HG03108 (cell line): ENCODE measurements at regions not wholly inside any gene's neighbourhood (a gene's known extent, or its start where the extent isn't known, plus 50 kb on each side); places are given as distances from the start of the nearest gene placed in this dataset.

Experiments
- ATAC-seq: cut with Tn5 transposase; IDR thresholded peaks from one replicate; pipeline ENCODE4 v1.9.1; 2021; ENCODE audit warnings: moderate library complexity; ENCODE audit not compliant: unreplicated experiment

- ATAC-seq, result no peak
These were observed 119.8 kb upstream of the TLE3 start for GRCh38 chr15:70217226-70218160.

- ATAC-seq, result no peak
These were observed 118.2 kb upstream of the TLE3 start for GRCh38 chr15:70215951-70216350.

- no peak for ATAC-seq
These were observed 117.4 kb upstream of the TLE3 start for GRCh38 chr15:70214941-70215635.

GRCh38 chr15:70214276-70214675, 116.6 kb upstream of the TLE3 start:
- ATAC-seq, result no peak

- ATAC-seq, result no peak
These were observed 116.1 kb upstream of the TLE3 start for GRCh38 chr15:70213794-70214193.

GRCh38 chr15:70212963-70213315, 115.2 kb upstream of the TLE3 start:
- ATAC-seq, result no peak

- no peak for ATAC-seq
These were observed 114.7 kb upstream of the TLE3 start for GRCh38 chr15:70212286-70212962.

- no peak for ATAC-seq
These were observed 112.8 kb upstream of the TLE3 start for GRCh38 chr15:70210528-70210927.

- no peak for ATAC-seq
These were observed 112.4 kb upstream of the TLE3 start for GRCh38 chr15:70210076-70210475.

- no peak for ATAC-seq
These were observed 111.8 kb upstream of the TLE3 start for GRCh38 chr15:70209499-70209898.

- ATAC-seq, result no peak
These were observed 110.6 kb upstream of the TLE3 start for GRCh38 chr15:70208332-70208731.

GRCh38 chr15:70206668-70207067, 109.0 kb upstream of the TLE3 start:
- no peak for ATAC-seq

- ATAC-seq, result no peak
These were observed 106.9 kb upstream of the TLE3 start for GRCh38 chr15:70204652-70205051.

- ATAC-seq, result no peak
These were observed 106.4 kb upstream of the TLE3 start for GRCh38 chr15:70203981-70204560.

- ATAC-seq, result no peak
These were observed 105.0 kb upstream of the TLE3 start for GRCh38 chr15:70202756-70203155.

GRCh38 chr15:70201425-70201775, 103.7 kb upstream of the TLE3 start:
- no peak for ATAC-seq

GRCh38 chr15:70200511-70201424, 103.1 kb upstream of the TLE3 start:
- ATAC-seq, result no peak

GRCh38 chr15:70199540-70200410, 102.1 kb upstream of the TLE3 start:
- ATAC-seq, result no peak

GRCh38 chr15:70199124-70199482, 101.4 kb upstream of the TLE3 start:
- ATAC-seq, result no peak
